Astrocyte of the cerebellum (primary cell): ENCODE measurements at regions not wholly inside any gene's neighbourhood (a gene's known extent, or its start where the extent isn't known, plus 50 kb on each side); places are given as distances from the start of the nearest gene placed in this dataset.

ENCODE experiments used
- DNase-seq: peaks from one replicate; pipeline ENCODE4 v3.0.0-alpha.2; 2011; ENCODE audit warnings: low read depth
- H3K4me3 ChIP-seq: 2 replicates; pipeline ENCODE4 v1.5.1; 2011; ENCODE audit warnings: mild to moderate bottlenecking, low read depth, low read length, moderate library complexity
- CTCF ChIP-seq: IDR thresholded peaks from 2 replicates; pipeline ENCODE4 v1.5.1; 2012; ENCODE audit warnings: low read length, low read depth, moderate library complexity, mild to moderate bottlenecking; ENCODE audit errors: missing control alignments
- in situ Hi-C: cut with HindIII; loops from 2 replicates; pipeline ENCODE4 v1.10.0; 2017; ENCODE audit warnings: low sequenced_read_pairs

GRCh38 chr13:86792153-86792651, 879.0 kb upstream of the SLITRK5 start:
- no peak for DNase-seq
- TF ChIP-seq CTCF: no peak
- in situ Hi-C loops: no loop called here
- H3K4me3 ChIP-seq: no peak overlapping the region

GRCh38 chr13:86795858-86796257, 875.3 kb upstream of the SLITRK5 start:
- H3K4me3 ChIP-seq: no peak overlapping the region
- no peak for TF ChIP-seq CTCF
- no peak for DNase-seq
- in situ Hi-C loops: no loop called here

GRCh38 chr13:86810361-86810760, 860.8 kb upstream of the SLITRK5 start:
- H3K4me3 ChIP-seq: no peak overlapping the region
- no peak for TF ChIP-seq CTCF
- DNase-seq: no peak
- in situ Hi-C loops: no loop called here

- DNase-seq: no peak
- in situ Hi-C loops: no loop called here
- no peak overlapping the region for H3K4me3 ChIP-seq
- TF ChIP-seq CTCF: no peak
Observed at GRCh38 chr13:86813198-86813597, 858.0 kb upstream of the SLITRK5 start.

- TF ChIP-seq CTCF: no peak
- in situ Hi-C loops: no loop called here
- DNase-seq: no peak
- H3K4me3 ChIP-seq: no peak overlapping the region
Observed at GRCh38 chr13:86825410-86825809, 845.8 kb upstream of the SLITRK5 start.

GRCh38 chr13:86826232-86826631, 844.9 kb upstream of the SLITRK5 start:
- in situ Hi-C loops: no loop called here
- DNase-seq: no peak
- TF ChIP-seq CTCF: no peak
- no peak overlapping the region for H3K4me3 ChIP-seq

- no peak for TF ChIP-seq CTCF
- in situ Hi-C loops: no loop called here
- H3K4me3 ChIP-seq: no peak overlapping the region
Observed at GRCh38 chr13:86830046-86830445, 841.1 kb upstream of the SLITRK5 start.

More at GRCh38 chr13:86830046-86830445, 841.1 kb upstream of the SLITRK5 start:
- no peak for DNase-seq
